NCI-H1436 (cell line): ENCODE measurements at regions not wholly inside any gene's neighbourhood (a gene's known extent, or its start where the extent isn't known, plus 50 kb on each side); places are given as distances from the start of the nearest gene placed in this dataset.

Experiments used
- DNase-seq: peaks from one replicate; lab custom pipeline; 2025; lab: John Stamatoyannopoulos, UW

GRCh38 chr13:40170091-40170490 is 496.4 kb downstream of the FOXO1 start:
- no peak for DNase-seq

DNA sequence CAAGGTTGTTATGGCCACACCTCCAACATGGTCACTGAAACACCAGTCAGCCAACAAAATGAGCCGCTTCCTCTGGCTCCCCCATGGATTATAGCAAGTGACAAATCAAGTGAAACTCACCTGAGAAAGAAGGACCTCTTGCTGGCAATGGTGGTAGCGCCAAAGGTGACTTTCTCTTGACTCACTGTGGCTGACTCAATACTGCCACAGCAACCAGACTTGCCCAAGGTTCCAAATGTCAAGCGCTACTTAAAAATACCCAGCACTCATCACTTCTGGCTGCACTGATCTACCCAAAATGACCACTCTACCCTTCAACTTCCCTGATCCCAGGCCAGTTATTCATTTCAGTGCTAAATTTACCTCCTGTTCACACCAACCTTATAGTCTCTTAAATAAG is 495.5 kb downstream of the FOXO1 start:
- DNase-seq: no peak

- no peak for DNase-seq
Observed at GRCh38 chr13:40171566-40171965, 494.9 kb downstream of the FOXO1 start.

DNA sequence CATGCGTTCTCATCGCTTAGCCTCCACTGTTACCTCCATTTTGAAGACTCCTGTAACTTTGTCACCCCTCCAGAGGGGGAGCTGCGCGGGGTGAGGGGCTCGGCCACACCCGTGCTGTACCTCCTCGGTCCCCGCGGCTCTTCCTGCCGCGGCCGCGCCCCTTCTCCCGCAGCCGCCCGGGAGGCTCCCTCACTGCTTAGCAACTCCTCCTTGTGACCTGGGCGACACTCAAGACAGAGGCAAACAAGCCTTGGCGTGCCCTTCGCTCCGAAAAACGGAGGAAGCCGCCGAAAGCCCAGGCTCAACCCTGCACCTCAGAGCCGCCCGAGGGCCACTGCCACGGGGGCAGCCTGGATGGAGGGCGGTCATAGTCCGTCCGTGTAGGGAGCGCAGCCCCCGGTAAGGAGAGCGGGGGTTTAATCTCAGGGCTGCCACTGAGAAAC is 494.3 kb downstream of the FOXO1 start:
- no peak for DNase-seq

DNA sequence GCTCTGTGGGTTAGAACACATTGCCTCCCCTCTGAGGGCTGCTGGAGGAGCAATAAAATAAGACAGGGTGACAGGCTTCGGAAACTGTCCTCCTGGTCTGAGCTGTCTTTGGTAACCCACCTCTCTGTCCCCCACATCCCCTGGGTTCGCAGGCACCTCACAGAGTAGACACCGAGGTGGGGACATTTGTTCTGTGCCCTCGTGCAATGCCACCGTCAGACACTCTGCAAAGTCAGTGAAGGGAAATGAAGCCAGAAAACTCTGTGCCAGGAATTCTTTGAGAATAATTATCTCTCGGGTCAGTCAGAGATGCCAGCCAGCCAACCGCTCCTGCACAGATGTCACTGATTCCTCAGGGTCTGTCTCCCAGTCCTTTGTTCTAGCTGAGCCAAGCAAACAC is 493.6 kb downstream of the FOXO1 start:
- no peak for DNase-seq

DNA sequence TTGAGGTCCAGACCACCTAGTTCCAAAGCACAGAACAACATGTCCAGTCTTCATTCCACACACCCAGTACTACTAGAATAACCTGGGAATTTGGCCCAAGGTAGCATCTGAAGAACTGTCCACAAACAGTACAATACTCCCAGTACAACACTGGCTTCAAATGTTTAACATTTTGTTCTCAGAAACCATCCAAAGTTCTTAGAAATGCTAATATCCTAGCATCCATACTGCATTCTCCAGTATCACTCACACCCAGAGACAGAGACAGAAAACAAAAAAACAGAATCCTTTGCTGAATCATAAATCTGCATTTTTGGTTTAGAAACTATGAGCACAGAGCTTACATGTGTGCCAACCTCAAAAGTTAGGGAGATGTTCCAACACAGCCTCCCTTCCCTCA is 490.8 kb downstream of the FOXO1 start:
- no peak for DNase-seq

GRCh38 chr13:40176242-40176641 is 490.2 kb downstream of the FOXO1 start:
- DNase-seq: no peak

- DNase-seq: no peak
Observed at GRCh38 chr13:40178130-40178529, 488.3 kb downstream of the FOXO1 start.

DNA sequence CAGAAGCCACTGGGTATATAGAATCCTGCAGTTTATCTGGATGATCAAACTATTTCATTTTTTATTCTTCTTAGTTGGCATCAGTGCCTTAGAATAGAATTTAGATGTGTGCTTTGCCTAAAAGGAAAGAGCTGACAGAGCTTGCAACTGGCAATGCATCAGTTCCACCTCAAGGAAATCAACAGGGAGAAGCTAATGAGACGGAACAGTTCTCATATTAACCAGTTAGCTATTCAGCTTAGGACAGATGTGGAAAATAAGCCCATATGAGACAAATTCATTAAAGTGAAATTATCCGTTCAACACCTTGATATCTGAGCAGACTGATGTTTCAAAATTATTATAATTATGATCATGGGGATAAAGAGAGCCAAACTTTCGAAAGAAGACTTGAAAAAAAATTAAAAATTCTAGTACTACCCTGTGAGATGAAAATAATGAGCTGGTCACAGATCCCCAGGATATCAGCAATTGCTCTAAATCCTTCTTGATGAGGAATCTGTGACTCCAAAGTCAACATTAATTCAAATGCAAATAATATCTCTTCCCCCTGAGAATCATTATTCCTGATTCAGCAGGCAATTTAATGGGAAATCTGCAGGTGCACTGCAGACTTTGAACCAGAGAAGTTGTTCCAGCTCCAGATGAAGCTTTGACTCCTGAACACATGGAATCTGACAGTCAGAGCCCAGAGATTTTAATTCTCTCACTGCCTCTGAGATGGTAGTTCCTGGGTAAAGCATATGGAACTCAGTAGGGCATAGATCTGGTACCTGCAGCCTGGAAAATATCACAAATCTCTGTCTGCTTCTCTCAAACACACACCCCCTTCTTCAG is 486.8 kb downstream of the FOXO1 start:
- no peak for DNase-seq

DNA sequence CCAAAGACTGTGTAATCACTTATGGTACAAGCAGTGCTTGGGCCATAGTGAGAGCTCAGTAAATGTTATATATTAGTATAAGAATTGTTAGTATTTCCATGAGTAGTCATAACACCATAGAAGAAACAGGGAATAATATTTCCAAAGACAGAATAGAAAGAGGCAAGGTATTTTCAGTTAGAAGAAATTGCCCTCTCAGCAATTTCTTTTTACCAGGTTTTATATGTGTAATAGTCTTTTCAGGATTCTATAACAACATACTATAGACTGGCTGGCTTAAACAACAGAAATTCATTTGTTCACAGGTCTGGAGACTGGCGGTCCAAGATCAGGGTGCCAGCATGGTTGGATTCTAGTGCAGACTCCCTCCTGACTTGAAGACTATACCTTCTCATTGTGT is 485.7 kb downstream of the FOXO1 start:
- DNase-seq: no peak

DNA sequence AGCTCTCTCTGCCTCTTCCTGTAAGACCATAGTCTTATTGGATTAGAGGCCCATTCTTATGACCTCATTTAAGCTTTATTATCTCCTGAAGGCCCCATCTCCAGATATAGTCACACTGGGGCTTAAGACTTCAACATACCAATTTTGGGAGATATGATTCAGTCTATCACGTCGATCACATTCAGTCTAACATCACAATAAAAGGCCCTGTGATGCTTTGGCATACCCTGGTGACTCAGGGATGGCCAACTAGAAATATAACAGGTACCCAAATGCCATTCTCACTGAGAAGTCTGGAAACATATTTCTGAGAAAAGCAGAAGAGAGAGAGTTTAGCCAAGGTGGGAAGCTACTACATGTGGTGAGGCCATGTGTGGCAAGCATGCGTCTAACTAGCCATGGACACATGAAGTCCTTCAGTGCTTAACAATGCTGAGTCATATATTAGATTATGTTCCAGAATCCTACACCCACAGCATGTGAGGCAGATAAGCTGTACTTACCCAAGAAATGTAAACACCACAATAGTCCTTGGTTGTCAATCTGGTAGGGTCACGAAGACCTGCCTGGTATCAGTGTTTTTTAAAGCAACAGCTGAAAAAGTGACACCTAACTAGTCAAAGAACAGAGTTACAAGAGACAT is 485.1 kb downstream of the FOXO1 start:
- no peak for DNase-seq

DNA sequence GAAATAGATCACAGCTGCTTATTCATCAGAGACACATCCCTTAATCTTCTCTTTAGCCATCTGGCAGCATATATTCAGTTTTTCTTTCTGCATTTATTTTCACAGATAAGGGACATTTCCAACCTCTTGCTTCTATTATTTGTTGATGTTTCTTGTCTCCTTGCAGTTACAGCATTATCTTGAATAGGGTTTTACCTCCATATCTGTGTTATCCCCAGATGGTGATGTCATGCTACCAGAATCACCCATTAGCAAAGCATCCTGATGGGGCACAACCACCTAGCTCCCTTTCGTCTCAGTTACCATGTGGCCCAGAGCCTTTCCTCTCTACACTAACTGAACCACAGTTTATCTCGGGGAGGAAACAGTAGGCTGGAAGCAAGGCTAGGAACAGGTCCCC is 483.9 kb downstream of the FOXO1 start:
- DNase-seq: no peak

- DNase-seq: no peak
Observed at GRCh38 chr13:40185414-40185813, 481.0 kb downstream of the FOXO1 start.

DNA sequence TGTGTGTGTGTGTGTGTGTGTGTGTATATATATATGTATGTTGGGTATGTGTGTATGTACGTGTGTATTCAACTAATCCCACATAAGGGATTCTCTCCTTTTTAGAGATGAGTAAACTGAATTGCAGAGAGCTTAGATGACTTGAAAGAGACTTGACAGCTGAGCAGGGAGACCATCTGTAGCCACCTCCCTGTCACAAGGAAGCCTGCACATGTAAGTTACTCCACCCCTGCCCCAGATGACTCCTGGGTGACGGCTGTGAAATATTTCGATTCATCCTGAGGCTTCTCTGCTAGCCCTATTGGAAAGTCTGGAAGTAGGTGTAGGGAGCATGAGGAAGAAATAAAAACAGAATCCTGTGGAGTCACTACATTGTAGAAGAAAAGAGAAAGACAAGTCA is 480.4 kb downstream of the FOXO1 start:
- DNase-seq: no peak

DNA sequence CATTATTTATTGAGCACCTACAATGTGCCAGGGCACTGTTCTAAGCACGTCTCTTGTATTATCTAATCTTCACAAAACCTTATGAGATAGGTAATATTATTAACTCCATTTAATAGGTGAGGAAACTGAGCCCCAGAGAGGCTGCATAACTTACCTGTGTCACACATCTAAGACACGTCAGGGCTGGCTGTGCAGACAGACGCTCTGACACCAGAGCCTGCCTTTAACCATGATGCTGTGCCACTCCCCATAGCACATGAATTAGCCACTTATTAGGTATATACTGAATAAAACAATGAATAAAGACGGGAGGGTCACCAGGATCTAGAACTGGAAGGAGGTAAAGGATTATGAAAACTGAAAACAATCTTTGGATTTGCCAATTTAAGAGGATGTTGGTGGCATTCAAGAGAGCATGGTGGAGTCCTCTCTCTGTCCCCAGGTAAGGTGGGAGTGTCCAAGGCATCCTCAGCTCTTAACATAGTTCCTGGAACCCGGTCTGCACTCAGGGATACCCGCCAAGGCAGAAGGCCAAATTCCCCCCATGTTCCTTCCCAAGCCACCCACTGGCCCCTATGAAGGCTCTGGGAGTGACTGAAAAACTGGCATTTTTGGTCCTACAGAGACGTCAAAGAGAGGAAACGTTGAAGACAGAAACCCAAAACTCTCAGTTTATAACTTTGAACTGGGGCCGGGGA is 479.7 kb downstream of the FOXO1 start:
- no peak for DNase-seq

DNA sequence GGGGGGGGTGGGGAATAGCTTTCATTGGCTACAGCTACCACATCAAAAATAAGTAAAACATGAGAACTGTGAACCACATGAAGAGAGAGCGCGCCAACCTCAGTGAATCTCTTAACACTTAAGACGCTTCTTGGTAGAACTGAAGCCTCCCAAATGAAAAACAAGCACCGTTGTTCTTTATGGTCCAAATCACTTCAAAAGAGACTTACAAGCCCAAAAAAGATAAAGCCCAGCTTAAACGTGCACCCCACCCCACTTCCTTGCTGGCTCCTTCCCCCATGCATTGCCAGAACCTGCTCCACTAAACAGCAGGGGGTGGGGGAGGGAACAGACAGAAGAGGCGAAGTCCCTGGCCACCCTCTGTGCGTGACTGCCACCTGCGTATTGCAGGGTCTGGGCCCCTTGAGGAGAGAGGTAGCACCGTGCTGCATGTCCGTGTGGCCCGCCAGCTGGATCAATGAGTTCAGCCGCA is 479.1 kb downstream of the FOXO1 start:
- no peak for DNase-seq

DNA sequence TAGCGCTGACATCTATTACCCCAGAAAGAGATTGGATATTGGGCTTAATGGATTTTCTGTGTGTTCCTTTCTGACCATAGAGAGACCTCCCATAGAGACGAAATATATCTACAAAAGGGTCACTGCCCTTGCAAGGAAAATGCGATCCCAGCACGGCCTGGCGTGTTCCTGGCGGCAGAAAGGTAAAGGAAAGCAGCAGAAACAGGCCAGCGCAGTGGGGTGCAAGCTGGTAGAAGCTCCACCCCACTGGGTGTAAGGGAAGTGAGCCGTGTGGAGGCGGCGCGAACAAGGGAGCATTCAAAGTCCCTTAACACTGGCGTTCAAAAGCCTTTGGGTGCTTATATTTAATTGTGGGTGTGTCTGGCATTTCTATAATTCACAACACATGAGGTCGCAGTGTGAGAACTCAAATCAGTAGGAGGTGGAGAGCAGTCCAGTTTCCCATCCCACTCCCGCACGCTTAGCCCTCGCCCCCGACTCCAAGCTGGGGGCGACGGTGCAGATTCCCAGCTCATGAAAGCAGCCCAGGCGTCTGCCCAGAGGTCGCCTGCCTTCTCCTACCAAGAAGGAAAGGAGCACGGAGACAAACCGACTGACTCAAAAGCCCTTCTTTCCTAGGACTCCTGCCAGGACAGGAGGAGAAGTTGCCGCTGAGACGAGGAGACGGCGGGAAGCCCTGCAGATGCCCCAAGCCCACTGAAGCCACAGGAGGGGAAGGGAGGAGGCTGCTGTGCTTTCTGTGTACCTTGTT is 478.4 kb downstream of the FOXO1 start:
- DNase-seq: no peak

- DNase-seq: no peak
Observed at GRCh38 chr13:40189426-40189825, 477.0 kb downstream of the FOXO1 start.

DNA sequence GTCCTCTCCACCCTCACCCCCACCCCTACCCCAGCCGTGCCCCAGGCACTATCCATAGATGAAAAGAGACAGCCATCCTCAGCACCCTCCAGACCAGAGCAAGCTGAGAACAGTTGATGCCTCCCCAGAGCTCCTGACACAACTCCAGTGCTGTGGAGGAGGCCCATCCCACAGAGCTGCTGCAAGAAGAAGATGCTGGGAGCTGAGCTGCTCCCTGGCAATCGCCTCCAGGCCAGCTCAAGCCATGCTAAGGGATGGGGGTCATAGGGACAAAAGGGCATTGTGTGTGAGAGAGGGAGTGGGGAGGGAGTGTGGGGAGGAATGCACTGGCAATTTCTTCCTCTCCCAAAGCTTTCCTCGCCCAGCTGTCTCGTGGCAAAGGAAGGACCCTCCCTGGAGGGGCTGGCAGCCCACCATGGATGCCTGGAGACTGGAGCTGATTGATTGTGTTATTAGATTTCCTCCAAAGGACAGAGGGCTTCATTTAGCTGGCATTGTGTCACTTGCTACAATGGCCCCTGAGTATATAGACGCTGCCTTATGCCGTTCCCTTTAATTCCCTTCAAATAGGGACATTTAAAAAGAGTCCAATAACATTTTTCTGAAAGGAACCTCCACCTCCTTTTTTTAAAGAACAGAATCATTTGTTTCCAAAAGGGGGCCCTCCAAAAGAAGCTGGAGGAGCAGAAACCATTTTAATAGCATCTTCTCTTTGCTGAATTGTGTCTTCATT is 476.4 kb downstream of the FOXO1 start:
- DNase-seq: no peak

DNA sequence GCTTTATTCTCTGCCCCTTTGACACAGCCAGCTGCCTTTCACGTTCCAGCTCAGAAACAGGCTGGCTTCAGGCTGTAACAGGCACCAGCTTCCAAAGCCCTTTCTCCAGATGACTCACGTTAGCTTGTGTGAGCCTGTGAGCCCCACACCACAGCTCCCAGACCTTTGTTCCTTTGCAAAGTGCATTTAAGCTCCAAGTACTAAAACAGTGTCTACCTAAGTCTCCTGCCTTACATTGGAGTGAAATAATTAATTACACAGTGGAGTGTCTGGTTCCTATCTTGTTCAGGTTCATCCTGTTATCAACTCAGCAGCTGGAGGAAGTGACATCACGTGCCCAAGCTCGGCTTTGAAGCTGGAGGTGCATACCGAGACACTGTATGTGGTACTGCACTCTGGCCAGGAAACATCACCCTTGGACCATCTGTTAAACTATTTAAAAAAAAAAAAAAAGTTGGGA is 475.8 kb downstream of the FOXO1 start:
- DNase-seq: no peak
